K562 (cell line): ENCODE measurements at regions not wholly inside any gene's neighbourhood (a gene's known extent, or its start where the extent isn't known, plus 50 kb on each side); places are given as distances from the start of the nearest gene placed in this dataset.

Experiments used
- ATAC-seq: fragments of 200-7000 bp; cut with Tn5 transposase; 3 replicates; pipeline ENCODE4 v1.9.1; 2020; ENCODE audit warnings: moderate library complexity
- BruUV-seq: library from RNA; stranded (reverse); fragments of 400-500 nt; replicated peaks from 2 replicates; lab custom pipeline; 2021; lab: Mats Ljungman, UMichigan
- CTCF ChIA-PET: fragments of 300-600 bp; formaldehyde crosslinking; extraction: SDS; loops from one replicate; lab custom pipeline; 2021; ENCODE audit warnings: low intra/inter-chr PET ratio; lab: Yijun Ruan, JAX
- POLR2A ChIA-PET: fragments of 300-600, 350-650 bp; sonication (Branson Sonifier 250); formaldehyde crosslinking; extraction: SDS; loops from one replicate; lab custom pipeline; 2021; ENCODE audit warnings: antibody characterized with exemption, inconsistent platforms; lab: Yijun Ruan, JAX
- DNase-seq, 4 experiments: peaks; one replicate each; pipeline versions ENCODE4 v3.0.0 to v3.0.0-alpha.2; 2011 to 2018; ENCODE audit warnings: low spot score in 3 of 4, mixed read lengths in 3 of 4; ENCODE audit errors: extremely low read depth in 1 of 4
- FAIRE-seq: peaks from 2 replicates; lab custom pipeline; 2011; peaks lifted over from hg19 to GRCh38; lab: Jason Lieb, UNC
- H2AFZ ChIP-seq: 2 replicates; pipeline ENCODE4 v1.6.0; 2011; ENCODE audit warnings: low read depth, low read length, control low read depth, inconsistent platforms
- H3K27ac ChIP-seq: fragments of 200-600 bp; 3 replicates; pipeline ENCODE4 v1.8.0; 2011; ENCODE audit warnings: low read depth, mild to moderate bottlenecking, control low read depth, inconsistent platforms, low read length, moderate library complexity, mixed read lengths; ENCODE audit errors: extremely low read depth
- H3K27me3 ChIP-seq, 2 experiments: fragments of 300-600 bp in 1 of 2; 2 replicates in 1 of 2; 3 replicates in 1 of 2; pipeline versions ENCODE4 v1.6.0 to v1.8.0; 2011; ENCODE audit warnings: inconsistent platforms in 2 of 2, low read length in 2 of 2, mild to moderate bottlenecking in 1 of 2, mixed read lengths in 1 of 2, moderate library complexity in 1 of 2; ENCODE audit not compliant: control insufficient read depth in 2 of 2, insufficient read depth in 2 of 2
- H3K36me3 ChIP-seq: fragments of 300-600 bp; 3 replicates; pipeline ENCODE4 v1.8.0; 2011; ENCODE audit warnings: mild to moderate bottlenecking, low read length, inconsistent platforms; ENCODE audit not compliant: control insufficient read depth, insufficient read depth
- H3K4me1 ChIP-seq, 2 experiments: fragments of 200-600 bp in 1 of 2; replicated peaks in 1 of 2; 2 replicates in 1 of 2; 3 replicates in 1 of 2; pipeline versions ENCODE4 v1.5.1 to v1.8.0; 2011; ENCODE audit warnings: inconsistent platforms in 2 of 2, low read length in 2 of 2, mild to moderate bottlenecking in 1 of 2, mixed read lengths in 1 of 2, moderate library complexity in 1 of 2; ENCODE audit not compliant: control insufficient read depth in 2 of 2, insufficient read depth in 2 of 2
- H3K4me2 ChIP-seq: 2 replicates; pipeline ENCODE4 v1.6.1; 2011; ENCODE audit warnings: low read length, control low read depth, inconsistent platforms, mixed read lengths; ENCODE audit not compliant: insufficient read depth
- H3K4me3 ChIP-seq: fragments of 200-600 bp; sonication (generic), shearing (Covaris generic); 2 replicates; pipeline ENCODE4 v1.5.1; 2016; ENCODE audit warnings: control low read depth, inconsistent platforms
- H3K79me2 ChIP-seq: fragments of 200-600 bp; 3 replicates; pipeline ENCODE4 v1.8.0; 2011; ENCODE audit warnings: low read length, inconsistent platforms; ENCODE audit not compliant: control insufficient read depth, insufficient read depth
- H3K9ac ChIP-seq, 2 experiments: 2 replicates each; pipeline versions ENCODE4 v1.6.0 to v1.6.1; 2011; ENCODE audit warnings: low read depth in 2 of 2, low read length in 2 of 2, control low read depth in 1 of 2, inconsistent platforms in 1 of 2, mild to moderate bottlenecking in 1 of 2, mixed read lengths in 1 of 2; ENCODE audit not compliant: insufficient read depth in 1 of 2
- H3K9me1 ChIP-seq: one replicate; pipeline ENCODE4 v1.6.0; 2011; ENCODE audit warnings: inconsistent platforms, mild to moderate bottlenecking, low read length, moderate library complexity; ENCODE audit not compliant: control insufficient read depth, insufficient read depth
- H3K9me3 ChIP-seq: replicated peaks from 2 replicates; pipeline ENCODE4 v1.5.1; 2011; ENCODE audit warnings: low read depth, low read length, inconsistent platforms; ENCODE audit not compliant: control insufficient read depth, insufficient read depth
- H4K20me1 ChIP-seq: replicated peaks from 2 replicates; pipeline ENCODE4 v1.6.1; 2011; ENCODE audit warnings: low read length, inconsistent platforms, mixed read lengths; ENCODE audit not compliant: control insufficient read depth, insufficient read depth
- CHAMP1 ChIP-seq: fragments of 450-650 bp; IDR thresholded peaks from 2 replicates; pipeline ENCODE4 v1.6.1; 2016; ENCODE audit warnings: mild to moderate bottlenecking
- ETS2 ChIP-seq: IDR thresholded peaks from 2 replicates; pipeline ENCODE4 v1.6.1; 2016; ENCODE audit warnings: borderline replicate concordance, missing genetic modification characterization, mild to moderate bottlenecking, moderate library complexity, missing compliant biosample characterization; ENCODE audit not compliant: poor library complexity, severe bottlenecking
- FIP1L1 ChIP-seq: fragments of 200-400 bp; formaldehyde crosslinking; IDR thresholded peaks from 2 replicates; pipeline ENCODE4 v1.6.1; 2018; ENCODE audit warnings: mild to moderate bottlenecking, low read depth, low read length; ENCODE audit not compliant: poor library complexity, severe bottlenecking
- GMEB1 ChIP-seq: fragments of 250-450 bp; sonication (Bioruptor Pico); IDR thresholded peaks from 2 replicates; pipeline ENCODE4 v1.4.0; 2020; ENCODE audit warnings: mild to moderate bottlenecking
- HNRNPH1 ChIP-seq: fragments of 200-400 bp; formaldehyde crosslinking; optimal IDR thresholded peaks from 2 replicates; pipeline ENCODE3; 2017; ENCODE audit warnings: low read depth, mild to moderate bottlenecking, low read length, moderate library complexity
- MAFG ChIP-seq: fragments of 450-650 bp; conservative IDR thresholded peaks from 2 replicates; pipeline ENCODE4 v1.6.1; 2016; ENCODE audit warnings: missing genetic modification characterization, missing compliant biosample characterization
- RCOR1 ChIP-seq, 2 experiments: IDR thresholded peaks; 2 replicates each; pipeline ENCODE4 v1.6.1; 2012; ENCODE audit warnings: low read depth in 2 of 2, low read length in 2 of 2, borderline replicate concordance in 1 of 2, improper control_type of control experiment in 1 of 2
- SMC3 ChIP-seq: conservative IDR thresholded peaks from 2 replicates; pipeline ENCODE4 v1.6.1; 2011; ENCODE audit warnings: low read depth, low read length, improper control_type of control experiment; ENCODE audit not compliant: insufficient read depth
- ZBTB26 ChIP-seq: fragments of 450-650 bp; formaldehyde crosslinking; IDR thresholded peaks from 2 replicates; pipeline ENCODE4 v1.4.0; 2022; ENCODE audit warnings: missing genetic modification characterization
- ZNF239 ChIP-seq: fragments of 250-450 bp; sonication (Bioruptor Pico); IDR thresholded peaks from 2 replicates; pipeline ENCODE4 v1.4.0; 2020; ENCODE audit warnings: mild to moderate bottlenecking
- ZNF3 ChIP-seq: fragments of 250-450 bp; sonication (Bioruptor Pico); IDR thresholded peaks from 2 replicates; pipeline ENCODE4 v1.5.0; 2021; ENCODE audit warnings: mild to moderate bottlenecking, moderate library complexity
- ZNF609 ChIP-seq: sonication (generic); formaldehyde crosslinking; IDR thresholded peaks from 2 replicates; pipeline ENCODE4 v1.8.1; 2023; ENCODE audit warnings: missing genetic modification reagents, mild to moderate bottlenecking, borderline replicate concordance
- ZNF75A ChIP-seq: fragments of 450-650 bp; formaldehyde crosslinking; IDR thresholded peaks from 2 replicates; pipeline ENCODE4 v1.4.0; 2020; ENCODE audit warnings: mild to moderate bottlenecking
- WGBS: fragments of 100-300 bp; shearing (Covaris generic); methylation state at CpG from one replicate; pipeline ENCODE4 v1.1.6; 2016; ENCODE audit warnings: low coverage, mixed read lengths; ENCODE audit not compliant: insufficient coverage; ENCODE audit errors: missing lambda C conversion rate; 5-methylcytosine and 5-hydroxymethylcytosine counted together
- in situ Hi-C: fragments of 300-500 bp; cut with MboI; formaldehyde crosslinking; loops from 4 replicates; pipeline ENCODE4 v1.15.0; 2018; ENCODE audit warnings: inconsistent platforms, mixed read lengths
- intact Hi-C: fragments of 100-400 bp; cut with micrococcal nuclease; formaldehyde crosslinking; loops from 2 replicates; pipeline ENCODE4 v1.14.2; 2022

GRCh38 chr18:67123901-67124300 is 392.6 kb downstream of the DSEL start:
- Histone ChIP-seq H3K4me2 (no peak overlapping the region), H3K9ac (no peak overlapping the region), H3K4me3 (no peak overlapping the region), H3K36me3 (no peaks in the 10 kb centered on the region), H3K27me3 (no peaks in the 10 kb centered on the region), H3K9me1 (no peaks in the 10 kb centered on the region), H3K27ac (no peak overlapping the region), H2AFZ (no peak overlapping the region), H4K20me1 (no peaks in the 10 kb centered on the region), H3K79me2 (no peaks in the 10 kb centered on the region), H3K4me1 (no peaks in the 10 kb centered on the region), H3K9me3 (no peaks in the 10 kb centered on the region)
- WGBS: 0% methylated on average over 1 of the region's 1 CpG
- no peak for FAIRE-seq
- intact Hi-C loops: no loop called here
- ChIA-PET POLR2A (no interaction called here), CTCF (no interaction called here)
- no peak for DNase-seq
- ATAC-seq: no peak
- no TSS peak for BruUV-seq
- in situ Hi-C loops: no loop called here
- TF ChIP-seq ZNF75A (no peak), ZBTB26 (CRISPR knock-in tag) (no peak), ZNF239 (CRISPR knock-in tag) (no peak), FIP1L1 (no peak), SMC3 (no peak), CHAMP1 (no peak), HNRNPH1 (no peak), GMEB1 (CRISPR knock-in tag) (no peak), ZNF609 (CRISPR knock-in tag) (no peak), ZNF3 (CRISPR knock-in tag) (no peak), ETS2 (no peak), RCOR1 (IDR thresholded peaks at IDR 0.05; ENCODE audit: borderline replicate concordance in 1 of 2, low read depth in 2 of 2, low read length in 2 of 2) (no peak), MAFG (tag) (no peak)
